SK-N-MC (cell line): ENCODE measurements at regions not wholly inside any gene's neighbourhood (a gene's known extent, or its start where the extent isn't known, plus 50 kb on each side); places are given as distances from the start of the nearest gene placed in this dataset.
A peak's percentile ranks its signal among the peaks of the same experiment; 100 is the strongest.

Experiments used
- DNase-seq: peaks from one replicate; pipeline ENCODE4 v3.0.0-alpha.2; 2011; ENCODE audit warnings: low read depth, low spot score
- H3K27ac ChIP-seq: fragments of 200-600 bp; sonication (generic); 2 replicates; pipeline ENCODE4 v1.5.1; 2016; ENCODE audit warnings: mixed run types
- H3K36me3 ChIP-seq: fragments of 200-600 bp; sonication (generic); 2 replicates; pipeline ENCODE4 v1.6.1; 2017; ENCODE audit warnings: antibody characterized with exemption, low read length, mixed read lengths; ENCODE audit not compliant: insufficient read depth
- H3K4me3 ChIP-seq: fragments of 200-600 bp; sonication (generic); 2 replicates; pipeline ENCODE4 v1.5.1; 2016
- H3K9ac ChIP-seq: fragments of 200-600 bp; sonication (generic); 2 replicates; pipeline ENCODE4 v1.8.0; 2017; ENCODE audit warnings: mixed run types, mixed read lengths; ENCODE audit not compliant: insufficient read length
- H3K9me3 ChIP-seq: fragments of 200-600 bp; sonication (generic); 2 replicates; pipeline ENCODE4 v1.6.1; 2017; ENCODE audit warnings: low read depth, mild to moderate bottlenecking, antibody characterized with exemption, low read length, moderate library complexity, mixed read lengths
- EZH2 ChIP-seq: fragments of 200-600 bp; sonication (generic); IDR thresholded peaks from one replicate; pipeline ENCODE4 v1.6.1; 2017; ENCODE audit warnings: antibody characterized with exemption
- FOXP2 ChIP-seq: optimal IDR thresholded peaks from 2 replicates; pipeline ENCODE3; 2011; ENCODE audit warnings: mild to moderate bottlenecking, moderate library complexity; ENCODE audit not compliant: insufficient read depth; ENCODE audit errors: extremely low read length, control extremely low read depth
- POLR2AphosphoS5 ChIP-seq: IDR thresholded peaks from 2 replicates; pipeline ENCODE4 v1.6.1; 2012; ENCODE audit warnings: mild to moderate bottlenecking, low read depth, low read length, borderline replicate concordance

- no peak overlapping the region for H3K27ac ChIP-seq
- no peak for TF ChIP-seq POLR2AphosphoS5
- TF ChIP-seq EZH2: peak; percentile 81
- peak overlapping the region; percentile 18; the same call in 1 of the 2 replicates for H3K4me3 ChIP-seq
- H3K9me3 ChIP-seq: no peaks in the 10 kb centered on the region
- DNase-seq: no peak
- H3K36me3 ChIP-seq: no peaks in the 10 kb centered on the region
- H3K9ac ChIP-seq: no peak overlapping the region
These were observed 67.3 kb upstream of the AKT3 start for GRCh38 chr1:243917177-243917862.

- no peak for DNase-seq
- H3K9me3 ChIP-seq: no peaks in the 10 kb centered on the region
- no peak overlapping the region for H3K4me3 ChIP-seq
- TF ChIP-seq POLR2AphosphoS5 (no peak), FOXP2 (no peak), EZH2 (no peak)
- no peaks in the 10 kb centered on the region for H3K36me3 ChIP-seq
- no peak overlapping the region for H3K27ac ChIP-seq
- no peak overlapping the region for H3K9ac ChIP-seq
These were observed 66.1 kb upstream of the AKT3 start for GRCh38 chr1:243916160-243916559.

GRCh38 chr1:243912347-243912746, 62.3 kb upstream of the AKT3 start:
- no peak overlapping the region for H3K27ac ChIP-seq
- DNase-seq: no peak
- H3K9me3 ChIP-seq: no peaks in the 10 kb centered on the region
- no peak overlapping the region for H3K4me3 ChIP-seq
- H3K36me3 ChIP-seq: no peaks in the 10 kb centered on the region
- H3K9ac ChIP-seq: no peak overlapping the region
- no peak for TF ChIP-seq POLR2AphosphoS5
- TF ChIP-seq EZH2: no peak
- no peak for TF ChIP-seq FOXP2

GRCh38 chr1:243910607-243911006, 60.6 kb upstream of the AKT3 start:
- TF ChIP-seq FOXP2: no peak
- TF ChIP-seq EZH2: no peak
- no peak for TF ChIP-seq POLR2AphosphoS5

DNA sequence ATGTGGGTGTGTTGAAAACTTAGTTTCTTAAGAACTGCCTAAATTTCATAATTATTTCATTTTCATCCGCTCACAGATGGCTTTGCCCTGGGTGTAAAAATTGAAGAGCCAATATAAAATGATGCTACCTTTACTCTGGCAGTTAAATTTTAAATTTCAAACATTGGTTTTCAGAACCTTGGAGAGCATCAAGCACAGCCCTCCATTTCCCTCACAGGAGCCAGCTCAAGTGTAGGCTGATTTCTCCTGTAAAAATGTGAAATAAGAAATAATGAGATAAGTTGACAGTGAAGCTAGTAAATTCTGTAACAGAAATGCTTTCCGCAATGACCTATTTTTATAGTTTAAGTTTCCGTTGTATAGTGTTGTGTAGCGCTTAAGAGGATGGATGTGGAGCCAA, 53.9 kb upstream of the AKT3 start:
- Histone ChIP-seq H3K9me3 (no peaks in the 10 kb centered on the region), H3K9ac (no peak overlapping the region), H3K4me3 (no peak overlapping the region), H3K27ac (no peak overlapping the region), H3K36me3 (no peaks in the 10 kb centered on the region)
- DNase-seq: no peak
- TF ChIP-seq POLR2AphosphoS5: no peak
- TF ChIP-seq FOXP2: no peak
- no peak for TF ChIP-seq EZH2

More at GRCh38 chr1:243910607-243911006, 60.6 kb upstream of the AKT3 start:
- Histone ChIP-seq H3K36me3 (no peaks in the 10 kb centered on the region), H3K4me3 (no peak overlapping the region), H3K9me3 (no peaks in the 10 kb centered on the region), H3K27ac (no peak overlapping the region), H3K9ac (no peak overlapping the region)
- no peak for DNase-seq

- DNase-seq: no peak
- Histone ChIP-seq H3K9me3 (no peaks in the 10 kb centered on the region), H3K9ac (no peak overlapping the region), H3K36me3 (no peaks in the 10 kb centered on the region), H3K4me3 (no peak overlapping the region), H3K27ac (no peak overlapping the region)
- TF ChIP-seq EZH2: no peak
- TF ChIP-seq FOXP2: no peak
- TF ChIP-seq POLR2AphosphoS5: no peak
These were observed 53.0 kb upstream of the AKT3 start for GRCh38 chr1:243903041-243903440.

GRCh38 chr1:243902100-243902499, 52.1 kb upstream of the AKT3 start:
- no peaks in the 10 kb centered on the region for H3K9me3 ChIP-seq
- H3K36me3 ChIP-seq: no peaks in the 10 kb centered on the region
- DNase-seq: no peak
- no peak overlapping the region for H3K27ac ChIP-seq
- H3K9ac ChIP-seq: no peak overlapping the region
- no peak overlapping the region for H3K4me3 ChIP-seq
- TF ChIP-seq EZH2 (no peak), FOXP2 (no peak), POLR2AphosphoS5 (no peak)
